GM23338 (cell line): ENCODE measurements at regions not wholly inside any gene's neighbourhood (a gene's known extent, or its start where the extent isn't known, plus 50 kb on each side); places are given as distances from the start of the nearest gene placed in this dataset.

Experiments used
- ATAC-seq: fragments of 200-7000 bp; cut with Tn5 transposase; 3 replicates; pipeline ENCODE4 v1.9.1; 2020
- DNase-seq: peaks from one replicate; pipeline ENCODE4 v3.0.0-alpha.2; 2015; ENCODE audit warnings: low spot score
- H2AFZ ChIP-seq: fragments of 200-600 bp; sonication (generic); 2 replicates; pipeline ENCODE4 v1.8.0; 2016; ENCODE audit warnings: antibody characterized with exemption, mild to moderate bottlenecking, moderate library complexity
- H3F3A ChIP-seq: fragments of 200-600 bp; sonication (generic); replicated peaks from 2 replicates; pipeline ENCODE4 v1.8.0; 2017; ENCODE audit warnings: antibody characterized with exemption, mixed run types, low read depth
- H3K27ac ChIP-seq: fragments of 200-600 bp; sonication (generic); 2 replicates; pipeline ENCODE4 v1.6.1; 2016; ENCODE audit warnings: low read depth
- H3K27me3 ChIP-seq: fragments of 200-600 bp; sonication (generic); 2 replicates; pipeline ENCODE4 v1.8.0; 2016; ENCODE audit warnings: mild to moderate bottlenecking, mixed run types, moderate library complexity; ENCODE audit not compliant: insufficient read depth
- H3K36me3 ChIP-seq: fragments of 200-600 bp; sonication (generic); 2 replicates; pipeline ENCODE4 v1.8.0; 2016; ENCODE audit warnings: mild to moderate bottlenecking; ENCODE audit not compliant: insufficient read depth
- H3K4me1 ChIP-seq: fragments of 200-600 bp; sonication (generic); 2 replicates; pipeline ENCODE4 v1.8.0; 2016; ENCODE audit warnings: mild to moderate bottlenecking, moderate library complexity; ENCODE audit not compliant: insufficient read depth
- H3K4me2 ChIP-seq: fragments of 200-600 bp; sonication (generic); 2 replicates; pipeline ENCODE4 v1.7.1; 2017; ENCODE audit warnings: mixed run types
- H3K4me3 ChIP-seq: fragments of 200-600 bp; sonication (generic); 2 replicates; pipeline ENCODE4 v1.6.1; 2016; ENCODE audit warnings: mixed run types
- H3K79me2 ChIP-seq: fragments of 200-600 bp; sonication (generic); replicated peaks from 2 replicates; pipeline ENCODE4 v1.8.0; 2017; ENCODE audit warnings: mild to moderate bottlenecking; ENCODE audit not compliant: insufficient read depth
- H3K9me2 ChIP-seq: fragments of 200-600 bp; sonication (generic); 2 replicates; pipeline ENCODE4 v1.8.0; 2017; ENCODE audit not compliant: insufficient read depth
- H4K20me1 ChIP-seq: fragments of 200-600 bp; sonication (generic); replicated peaks from 2 replicates; pipeline ENCODE4 v1.8.0; 2017; ENCODE audit warnings: mild to moderate bottlenecking; ENCODE audit not compliant: insufficient read depth
- H3K27ac Mint-ChIP-seq: 2 replicates; pipeline ENCODE4 v1.8.0; 2020; ENCODE audit warnings: inconsistent platforms, mild to moderate bottlenecking, moderate library complexity, mixed read lengths
- H3K27me3 Mint-ChIP-seq: 3 replicates; pipeline ENCODE4 v1.8.0; 2022; ENCODE audit warnings: low read depth, mild to moderate bottlenecking, moderate library complexity, mixed read lengths, inconsistent platforms; ENCODE audit not compliant: insufficient read depth, poor library complexity
- H3K36me3 Mint-ChIP-seq: 3 replicates; pipeline ENCODE4 v1.8.0; 2021; ENCODE audit warnings: low read depth, mild to moderate bottlenecking, inconsistent platforms, moderate library complexity, mixed read lengths
- H3K4me1 Mint-ChIP-seq: 3 replicates; pipeline ENCODE4 v1.8.0; 2020; ENCODE audit warnings: mild to moderate bottlenecking, inconsistent platforms, mixed read lengths
- H3K4me3 Mint-ChIP-seq: 3 replicates; pipeline ENCODE4 v1.8.0; 2021; ENCODE audit warnings: moderate library complexity, mild to moderate bottlenecking, inconsistent platforms, mixed read lengths
- H3K9me3 Mint-ChIP-seq: 3 replicates; pipeline ENCODE4 v1.8.0; 2020; ENCODE audit warnings: moderate library complexity, mild to moderate bottlenecking, inconsistent platforms, mixed read lengths
- CREB1 ChIP-seq: fragments of 250-450 bp; sonication (Bioruptor Pico); IDR thresholded peaks from 2 replicates; pipeline ENCODE4 v1.5.0; 2020; ENCODE audit warnings: low read depth, mild to moderate bottlenecking, moderate library complexity
- CTCF ChIP-seq, 2 experiments: fragments of 200-600 bp in 1 of 2; sonication (generic) in 1 of 2; conservative IDR thresholded peaks; 2 replicates each; pipeline versions ENCODE4 v1.5.1 to v1.6.1; 2016 to 2017; ENCODE audit warnings: antibody characterized with exemption in 2 of 2, low read depth in 2 of 2, mild to moderate bottlenecking in 2 of 2, moderate library complexity in 1 of 2
- EZH2 ChIP-seq: fragments of 200-600 bp; sonication (generic); IDR thresholded peaks from one replicate; pipeline ENCODE4 v1.8.0; 2017; ENCODE audit warnings: antibody characterized with exemption, mild to moderate bottlenecking, low read depth; ENCODE audit not compliant: unreplicated experiment
- EZH2phosphoT487 ChIP-seq: fragments of 200-600 bp; sonication (generic); IDR thresholded peaks from one replicate; pipeline ENCODE4 v1.8.1; 2018; ENCODE audit warnings: antibody characterized with exemption; ENCODE audit not compliant: unreplicated experiment
- POLR2AphosphoS5 ChIP-seq: IDR thresholded peaks from 2 replicates; pipeline ENCODE4 v1.6.1; 2016; ENCODE audit warnings: antibody characterized with exemption, low read depth
- STAT1 ChIP-seq: IDR thresholded peaks from one replicate; pipeline ENCODE4 v1.6.1; 2016; ENCODE audit warnings: antibody characterized with exemption; ENCODE audit not compliant: unreplicated experiment
- ZNF462 ChIP-seq: fragments of 250-450 bp; sonication (Bioruptor Pico); IDR thresholded peaks from 2 replicates; pipeline ENCODE4 v1.5.0; 2020; ENCODE audit warnings: mild to moderate bottlenecking, moderate library complexity
- TF ChIP-seq, protein P1 (sequence below): IDR thresholded peaks from 2 replicates; pipeline ENCODE4 v1.6.1; 2016; ENCODE audit warnings: antibody characterized with exemption

GRCh38 chr4:126512979-126513378 lies 1119.8 kb upstream of the INTU start:
- Mint-ChIP-seq H3K9me3 (no peaks in the 10 kb centered on the region), H3K4me1 (peaks cover 4% of the 10 kb centered on the region; the same call in 2 of the 3 replicates), H3K27me3 (peaks cover 3% of the 10 kb centered on the region), H3K27ac (no peak overlapping the region), H3K4me3 (no peak overlapping the region), H3K36me3 (no peaks in the 10 kb centered on the region)
- H3K79me2 ChIP-seq: no peaks in the 10 kb centered on the region
- no peaks in the 10 kb centered on the region for H3K9me2 ChIP-seq
- ATAC-seq (no peak), DNase-seq (no peak)
- no peaks in the 10 kb centered on the region for H3K27me3 ChIP-seq
- TF ChIP-seq, protein P1, sequence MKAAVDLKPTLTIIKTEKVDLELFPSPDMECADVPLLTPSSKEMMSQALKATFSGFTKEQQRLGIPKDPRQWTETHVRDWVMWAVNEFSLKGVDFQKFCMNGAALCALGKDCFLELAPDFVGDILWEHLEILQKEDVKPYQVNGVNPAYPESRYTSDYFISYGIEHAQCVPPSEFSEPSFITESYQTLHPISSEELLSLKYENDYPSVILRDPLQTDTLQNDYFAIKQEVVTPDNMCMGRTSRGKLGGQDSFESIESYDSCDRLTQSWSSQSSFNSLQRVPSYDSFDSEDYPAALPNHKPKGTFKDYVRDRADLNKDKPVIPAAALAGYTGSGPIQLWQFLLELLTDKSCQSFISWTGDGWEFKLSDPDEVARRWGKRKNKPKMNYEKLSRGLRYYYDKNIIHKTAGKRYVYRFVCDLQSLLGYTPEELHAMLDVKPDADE: no peak
- TF ChIP-seq EZH2phosphoT487 (no peak), ZNF462 (CRISPR knock-in tag) (no peak), STAT1 (no peak), CTCF (conservative IDR thresholded peaks at IDR 0.05; ENCODE audit: low read depth in 2 of 2) (no peak), POLR2AphosphoS5 (no peak), CREB1 (no peak), EZH2 (no peak)
- H2AFZ ChIP-seq: no peak overlapping the region
- H3K4me1 ChIP-seq: no peaks in the 10 kb centered on the region
- no peaks in the 10 kb centered on the region for H3F3A ChIP-seq
- H3K4me2 ChIP-seq: no peak overlapping the region
- H3K4me3 ChIP-seq: no peak overlapping the region
- H4K20me1 ChIP-seq: no peaks in the 10 kb centered on the region
- H3K36me3 ChIP-seq: no peaks in the 10 kb centered on the region
- H3K27ac ChIP-seq: no peak overlapping the region
